Endothelial cell of umbilical vein (primary cell): ENCODE measurements at regions not wholly inside any gene's neighbourhood (a gene's known extent, or its start where the extent isn't known, plus 50 kb on each side); places are given as distances from the start of the nearest gene placed in this dataset.

Experiments used
- BruUV-seq: library from RNA; stranded (reverse); fragments of 400-500 nt; replicated peaks from 2 replicates; lab custom pipeline; 2021; lab: Mats Ljungman, UMichigan
- CTCF ChIA-PET: fragments of 300-600, 350-600 bp; sonication (Branson Sonifier 250); formaldehyde crosslinking; loops from one replicate; lab custom pipeline; 2021; ENCODE audit warnings: antibody characterized with exemption, inconsistent platforms; lab: Charles Lee
- POLR2A ChIA-PET: fragments of 300-600, 350-600 bp; sonication (Branson Sonifier 250); formaldehyde crosslinking; loops from one replicate; lab custom pipeline; 2021; ENCODE audit warnings: antibody characterized with exemption, inconsistent platforms; lab: Charles Lee
- DNase-seq: peaks from one replicate; pipeline ENCODE4 v3.0.0-alpha.2; 2011; ENCODE audit warnings: low read depth, low spot score
- FAIRE-seq: peaks from 2 replicates; lab custom pipeline; 2011; peaks lifted over from hg19 to GRCh38; lab: Jason Lieb, UNC
- H2AFZ ChIP-seq: 2 replicates; pipeline ENCODE4 v1.6.0; 2012; ENCODE audit warnings: low read depth, low read length, control low read depth, inconsistent platforms
- H3K27ac ChIP-seq: 2 replicates; pipeline ENCODE4 v1.5.1; 2011; ENCODE audit warnings: low read depth, mild to moderate bottlenecking, control low read depth, low read length, moderate library complexity; ENCODE audit not compliant: insufficient read depth
- H3K27me3 ChIP-seq, 2 experiments: 2 replicates each; pipeline versions ENCODE4 v1.6.0 to v1.6.1; 2011; ENCODE audit warnings: low read length in 2 of 2, mixed read lengths in 1 of 2; ENCODE audit not compliant: control insufficient read depth in 2 of 2, insufficient read depth in 2 of 2
- H3K36me3 ChIP-seq, 2 experiments: 2 replicates in 1 of 2; 3 replicates in 1 of 2; pipeline ENCODE4 v1.5.1; 2011; ENCODE audit warnings: low read length in 2 of 2, mild to moderate bottlenecking in 1 of 2, moderate library complexity in 1 of 2; ENCODE audit not compliant: control insufficient read depth in 2 of 2, insufficient read depth in 2 of 2; ENCODE audit errors: extremely low read depth in 1 of 2
- H3K4me1 ChIP-seq: 3 replicates; pipeline ENCODE4 v1.5.1; 2011; ENCODE audit warnings: mild to moderate bottlenecking, low read length; ENCODE audit not compliant: control insufficient read depth, insufficient read depth; ENCODE audit errors: extremely low read depth
- H3K4me2 ChIP-seq: 2 replicates; pipeline ENCODE4 v1.6.1; 2011; ENCODE audit warnings: low read length, control low read depth, mixed read lengths; ENCODE audit not compliant: insufficient read depth
- H3K4me3 ChIP-seq, 3 experiments: fragments of 200-600 bp in 1 of 3; sonication (generic), shearing (Covaris generic) in 1 of 3; replicated peaks in 1 of 3; 2 replicates each; pipeline ENCODE4 v1.5.1; 2011 to 2016; ENCODE audit warnings: control low read depth in 3 of 3, low read length in 3 of 3, mild to moderate bottlenecking in 2 of 3, inconsistent platforms in 1 of 3, low read depth in 1 of 3, moderate library complexity in 1 of 3; ENCODE audit not compliant: insufficient read depth in 1 of 3
- H3K79me2 ChIP-seq: 2 replicates; pipeline ENCODE4 v1.6.0; 2012; ENCODE audit warnings: low read length, inconsistent platforms; ENCODE audit not compliant: control insufficient read depth, insufficient read depth
- H3K9ac ChIP-seq: replicated peaks from 2 replicates; pipeline ENCODE3; 2011; ENCODE audit warnings: low read length, control low read depth; ENCODE audit not compliant: insufficient read depth; ENCODE audit errors: extremely low read depth
- H3K9me1 ChIP-seq: replicated peaks from 3 replicates; pipeline ENCODE4 v1.6.0; 2011; ENCODE audit warnings: mild to moderate bottlenecking, low read length; ENCODE audit not compliant: control insufficient read depth, insufficient read depth; ENCODE audit errors: extremely low read depth
- H3K9me3 ChIP-seq: replicated peaks from 2 replicates; pipeline ENCODE4 v1.5.1; 2012; ENCODE audit warnings: low read length, inconsistent platforms; ENCODE audit not compliant: control insufficient read depth, insufficient read depth
- H4K20me1 ChIP-seq: replicated peaks from 2 replicates; pipeline ENCODE3; 2011; ENCODE audit warnings: mild to moderate bottlenecking, low read length; ENCODE audit not compliant: control insufficient read depth, insufficient read depth; ENCODE audit errors: extremely low read depth
- EZH2 ChIP-seq: IDR thresholded peaks from 2 replicates; pipeline ENCODE4 v1.6.1; 2012; ENCODE audit warnings: borderline replicate concordance, low read depth, mild to moderate bottlenecking, moderate library complexity, low read length, inconsistent platforms; ENCODE audit not compliant: severe bottlenecking
- FOS ChIP-seq: IDR thresholded peaks from 2 replicates; pipeline ENCODE4 v1.6.1; 2011; ENCODE audit warnings: mild to moderate bottlenecking, low read length, moderate library complexity, borderline replicate concordance; ENCODE audit not compliant: insufficient read depth
- GATA2 ChIP-seq: IDR thresholded peaks from 2 replicates; pipeline ENCODE4 v1.7.0; 2011; ENCODE audit warnings: low read depth, mild to moderate bottlenecking, moderate library complexity, mixed read lengths, low read length; ENCODE audit not compliant: insufficient read length, insufficient read depth
- JUN ChIP-seq: IDR thresholded peaks from 2 replicates; pipeline ENCODE4 v1.6.1; 2011; ENCODE audit warnings: borderline replicate concordance, low read depth; ENCODE audit not compliant: insufficient read length, insufficient read depth
- MYC ChIP-seq: IDR thresholded peaks from one replicate; pipeline ENCODE4 v1.6.1; 2011; ENCODE audit warnings: mild to moderate bottlenecking, low read depth, low read length
- POLR2A ChIP-seq: IDR thresholded peaks from 2 replicates; pipeline ENCODE4 v1.6.1; 2012; ENCODE audit warnings: low read depth, mild to moderate bottlenecking, control low read depth, low read length
- POLR2AphosphoS5 ChIP-seq: IDR thresholded peaks from 2 replicates; pipeline ENCODE4 v1.6.1; 2012; ENCODE audit warnings: low read depth, mild to moderate bottlenecking, control low read depth, low read length, moderate library complexity; ENCODE audit not compliant: insufficient read depth
- dilution Hi-C: fragments of 300-500 bp; cut with MboI; formaldehyde crosslinking; loops from one replicate; pipeline ENCODE4 v1.15.0; 2019; ENCODE audit warnings: low sequenced_read_pairs; ENCODE audit not compliant: extremely low pct_ligation_motif_present
- intact Hi-C: fragments of 100-400 bp; cut with micrococcal nuclease; formaldehyde crosslinking; loops from one replicate; pipeline ENCODE4 v1.10.0; 2022
- TF ChIP-seq, protein P1 (sequence below), 2 donors: IDR thresholded peaks; 1 replicate in 1 of 2; 2 replicates in 1 of 2; pipeline ENCODE4 v1.5.1; 2011; ENCODE audit warnings: low read length in 2 of 2, mild to moderate bottlenecking in 2 of 2, moderate library complexity in 2 of 2, control low read depth in 1 of 2, inconsistent platforms in 1 of 2, low read depth in 1 of 2; ENCODE audit not compliant: insufficient read depth in 1 of 2; ENCODE audit errors: extremely low read depth in 1 of 2
- TF ChIP-seq, protein P2 (sequence below): IDR thresholded peaks from 2 replicates; pipeline ENCODE4 v1.6.1; 2011; ENCODE audit not compliant: insufficient read depth, insufficient read length

DNA sequence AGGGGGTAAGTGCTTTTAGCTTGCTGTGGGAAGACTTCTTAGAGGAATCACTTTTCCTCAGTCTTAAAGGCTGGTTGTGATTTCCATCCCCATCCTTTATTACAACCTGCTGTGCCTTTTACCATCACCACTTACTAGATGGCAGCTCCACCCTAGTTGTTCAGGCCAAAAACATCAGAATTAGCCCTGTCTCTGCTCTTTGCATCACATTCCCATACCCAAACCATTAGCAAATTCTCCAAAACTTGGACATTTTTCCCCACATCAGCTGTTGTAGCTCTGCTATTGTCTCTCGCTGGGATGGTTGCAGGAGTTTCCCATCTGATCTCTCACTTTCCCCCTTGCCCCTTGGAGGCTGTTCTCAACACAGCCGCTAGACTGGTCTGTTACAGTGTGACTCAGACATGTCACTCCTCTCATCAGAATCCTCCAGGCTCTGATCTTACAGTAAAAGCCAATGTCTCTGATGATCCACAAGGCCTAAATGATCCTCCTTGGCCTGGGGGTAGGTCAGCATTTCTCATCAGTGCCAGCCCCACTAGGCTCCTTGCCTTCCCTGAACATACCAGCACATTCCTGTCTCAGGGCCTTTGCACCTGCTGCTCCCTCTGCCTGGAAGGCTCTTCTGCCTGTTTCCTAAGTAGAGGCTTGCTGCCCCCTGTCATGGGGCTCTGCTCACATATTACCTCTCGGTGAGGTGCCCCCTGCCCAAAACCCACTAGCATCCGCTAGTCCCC lies 102.5 kb downstream of the BEGAIN start:
- Histone ChIP-seq H3K36me3 (no peaks in the 10 kb centered on the region), H3K79me2 (no peaks in the 10 kb centered on the region), H3K9ac (no peak overlapping the region), H3K9me3 (no peaks in the 10 kb centered on the region), H3K27me3 (no peaks in the 10 kb centered on the region), H3K4me1 (no peaks in the 10 kb centered on the region), H3K27ac (no peak overlapping the region), H2AFZ (no peak overlapping the region), H3K4me3 (no peak overlapping the region), H3K9me1 (no peaks in the 10 kb centered on the region), H4K20me1 (peaks cover 2% of the 10 kb centered on the region), H3K4me2 (no peak overlapping the region)
- BruUV-seq: no TSS peak
- no peak for FAIRE-seq
- intact Hi-C loops: no loop called here
- TF ChIP-seq EZH2 (no peak), FOS (no peak), POLR2AphosphoS5 (no peak), POLR2A (no peak), MYC (no peak), GATA2 (no peak), JUN (no peak)
- TF ChIP-seq, protein P1, sequence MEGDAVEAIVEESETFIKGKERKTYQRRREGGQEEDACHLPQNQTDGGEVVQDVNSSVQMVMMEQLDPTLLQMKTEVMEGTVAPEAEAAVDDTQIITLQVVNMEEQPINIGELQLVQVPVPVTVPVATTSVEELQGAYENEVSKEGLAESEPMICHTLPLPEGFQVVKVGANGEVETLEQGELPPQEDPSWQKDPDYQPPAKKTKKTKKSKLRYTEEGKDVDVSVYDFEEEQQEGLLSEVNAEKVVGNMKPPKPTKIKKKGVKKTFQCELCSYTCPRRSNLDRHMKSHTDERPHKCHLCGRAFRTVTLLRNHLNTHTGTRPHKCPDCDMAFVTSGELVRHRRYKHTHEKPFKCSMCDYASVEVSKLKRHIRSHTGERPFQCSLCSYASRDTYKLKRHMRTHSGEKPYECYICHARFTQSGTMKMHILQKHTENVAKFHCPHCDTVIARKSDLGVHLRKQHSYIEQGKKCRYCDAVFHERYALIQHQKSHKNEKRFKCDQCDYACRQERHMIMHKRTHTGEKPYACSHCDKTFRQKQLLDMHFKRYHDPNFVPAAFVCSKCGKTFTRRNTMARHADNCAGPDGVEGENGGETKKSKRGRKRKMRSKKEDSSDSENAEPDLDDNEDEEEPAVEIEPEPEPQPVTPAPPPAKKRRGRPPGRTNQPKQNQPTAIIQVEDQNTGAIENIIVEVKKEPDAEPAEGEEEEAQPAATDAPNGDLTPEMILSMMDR (IDR thresholded peaks at IDR 0.05; ENCODE audit: extremely low read depth in 1 of 2, insufficient read depth in 1 of 2, low read depth in 1 of 2, low read length in 2 of 2): no peak
- TF ChIP-seq, protein P2, sequence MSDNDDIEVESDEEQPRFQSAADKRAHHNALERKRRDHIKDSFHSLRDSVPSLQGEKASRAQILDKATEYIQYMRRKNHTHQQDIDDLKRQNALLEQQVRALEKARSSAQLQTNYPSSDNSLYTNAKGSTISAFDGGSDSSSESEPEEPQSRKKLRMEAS: no peak
- dilution Hi-C loops: no loop called here
- CTCF ChIA-PET: no interaction called here
- DNase-seq: no peak
- POLR2A ChIA-PET: no interaction called here
